Activated CD4-positive, alpha-beta T cell treated with anti-CD3 and anti-CD28 coated beads for 36 hours (primary cell): ENCODE measurements at regions not wholly inside any gene's neighbourhood (a gene's known extent, or its start where the extent isn't known, plus 50 kb on each side); places are given as distances from the start of the nearest gene placed in this dataset.

ENCODE experiments used
- ATAC-seq: fragments of 200-7000 bp; cut with Tn5 transposase; one replicate; pipeline ENCODE4 v1.10.0; 2021; ENCODE audit warnings: mild to moderate bottlenecking, moderate library complexity
- CTCF ChIA-PET: fragments of 350-600 bp; sonication (Branson Sonifier 250); formaldehyde crosslinking; loops from one replicate; lab custom pipeline; 2021; ENCODE audit warnings: antibody characterized with exemption; lab: Charles Lee
- POLR2A ChIA-PET: fragments of 350-600 bp; sonication (Branson Sonifier 250); formaldehyde crosslinking; loops from one replicate; lab custom pipeline; 2021; ENCODE audit warnings: antibody characterized with exemption, inconsistent platforms; lab: Charles Lee
- DNase-seq: peaks from one replicate; pipeline ENCODE4 v3.0.0-alpha.2; 2020
- H3K27ac Mint-ChIP-seq: one replicate; pipeline ENCODE4 v1.8.0; 2021; ENCODE audit warnings: mixed read lengths
- H3K27me3 Mint-ChIP-seq: one replicate; pipeline ENCODE4 v1.8.0; 2021; ENCODE audit warnings: mixed read lengths
- H3K36me3 Mint-ChIP-seq: one replicate; pipeline ENCODE4 v1.8.0; 2021; ENCODE audit warnings: low read depth, mixed read lengths
- H3K4me1 Mint-ChIP-seq: one replicate; pipeline ENCODE4 v1.8.0; 2021; ENCODE audit warnings: mixed read lengths
- H3K4me3 Mint-ChIP-seq: one replicate; pipeline ENCODE4 v1.8.0; 2021; ENCODE audit warnings: mild to moderate bottlenecking, moderate library complexity, mixed read lengths
- H3K9me3 Mint-ChIP-seq: one replicate; pipeline ENCODE4 v1.8.0; 2021; ENCODE audit warnings: low read depth, mixed read lengths
- intact Hi-C, 2 experiments: fragments of 100-400 bp; cut with DNase I in 1 of 2; cut with micrococcal nuclease in 1 of 2; formaldehyde crosslinking; loops; one replicate each; pipeline versions ENCODE4 v1.14.2 to v1.15.1; 2022 to 2024; cut with DNase I, micrococcal nuclease

DNA sequence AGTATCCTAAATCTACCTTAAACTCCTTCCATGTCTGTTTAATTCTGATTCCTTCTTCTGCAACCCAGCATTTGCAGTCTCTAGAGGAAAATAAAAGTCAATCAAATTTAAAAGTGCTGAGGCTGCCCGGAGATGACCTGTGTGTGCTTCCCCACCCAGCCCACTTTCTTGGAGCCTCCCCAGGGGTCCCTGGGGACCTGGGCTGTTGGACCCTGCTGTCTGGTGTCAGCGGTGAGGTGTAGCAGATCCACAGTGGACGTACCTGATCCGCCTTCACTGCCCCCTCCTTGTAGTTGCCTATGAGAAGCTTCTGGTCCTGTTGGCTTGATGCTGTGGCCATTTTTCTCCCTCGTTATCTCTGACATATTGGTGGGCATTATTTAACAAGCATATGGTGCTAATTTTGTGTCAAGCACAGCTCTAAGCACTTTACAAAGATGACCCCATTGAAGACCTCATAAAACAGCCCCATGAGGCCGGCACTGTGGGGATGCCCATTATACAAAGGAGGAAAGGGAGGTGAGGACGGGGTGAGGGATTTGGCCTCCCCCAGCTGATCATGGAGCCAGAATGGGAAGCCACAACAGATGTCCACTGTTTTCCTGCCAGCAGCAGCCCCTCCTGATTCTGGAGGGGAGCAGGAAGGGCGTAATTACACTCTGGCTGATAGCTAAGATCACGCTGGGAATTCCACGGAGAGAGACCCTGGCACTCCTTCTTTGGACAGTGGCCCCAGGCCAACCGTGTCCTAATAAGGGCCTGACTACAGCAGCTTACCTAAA lies 628.2 kb downstream of the CDH26 start:
- H3K9me3 Mint-ChIP-seq: no peaks in the 10 kb centered on the region

DNA sequence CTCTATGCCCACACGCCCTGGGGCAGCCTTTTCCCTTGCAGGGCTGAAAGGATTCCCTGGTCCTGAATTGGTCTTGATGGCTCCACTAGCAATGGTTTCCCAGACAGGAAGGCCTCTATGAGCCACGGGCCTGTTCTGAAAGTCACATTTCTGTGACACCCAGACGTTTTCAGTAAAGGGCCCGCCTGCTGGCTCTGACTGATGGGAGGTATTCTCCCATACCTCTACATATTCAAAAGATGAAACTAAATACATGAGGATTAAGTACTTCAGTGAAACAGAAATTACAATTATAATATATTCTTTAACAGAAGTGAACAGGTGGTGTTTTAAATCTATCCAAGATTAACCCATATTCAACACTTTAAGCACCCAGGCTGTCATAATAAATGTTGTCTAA lies 629.8 kb downstream of the CDH26 start:
- intact Hi-C loops: no loop called here
- Mint-ChIP-seq H3K9me3 (no peaks in the 10 kb centered on the region), H3K27ac (no peak overlapping the region), H3K36me3 (no peaks in the 10 kb centered on the region), H3K4me1 (no peaks in the 10 kb centered on the region), H3K4me3 (no peak overlapping the region), H3K27me3 (peaks cover 9% of the 10 kb centered on the region)
- CTCF ChIA-PET: no interaction called here
- DNase-seq: no peak
- ATAC-seq: no peak
- POLR2A ChIA-PET: no interaction called here

More for the DNA sequence above, 628.2 kb downstream of the CDH26 start:
- DNase-seq: no peak
- intact Hi-C loops: no loop called here
- ChIA-PET CTCF (interaction anchor here (0.7 kb wide), 1 partner anchor 376 kb away, joined by 3 read pairs; no protein-coding TSS in a partner anchor), POLR2A (no interaction called here)
- Mint-ChIP-seq H3K36me3 (no peaks in the 10 kb centered on the region), H3K4me1 (no peaks in the 10 kb centered on the region), H3K4me3 (no peak overlapping the region), H3K27ac (no peak overlapping the region), H3K27me3 (peaks cover 6% of the 10 kb centered on the region)
- ATAC-seq: no peak

DNA sequence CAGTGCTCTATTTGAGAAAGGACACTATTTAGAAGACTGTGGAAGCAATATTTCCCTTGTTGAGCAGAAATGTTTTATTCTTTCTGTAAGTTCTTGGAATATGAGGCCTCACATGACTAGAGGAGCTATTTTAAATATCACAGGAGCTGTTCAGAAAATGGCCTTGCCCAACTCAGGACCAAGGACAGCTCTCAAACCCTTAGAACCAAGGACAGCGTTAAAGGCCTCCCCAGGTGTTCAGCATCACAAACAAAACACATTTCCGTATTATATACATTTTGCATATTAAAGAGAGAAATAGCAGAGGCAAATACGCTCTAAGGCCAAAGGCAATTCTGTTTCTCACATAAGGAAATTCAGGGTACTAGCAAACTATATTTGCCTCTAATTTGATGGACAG lies 631.4 kb downstream of the CDH26 start:
- Mint-ChIP-seq H3K4me3 (no peak overlapping the region), H3K27ac (no peak overlapping the region), H3K36me3 (no peaks in the 10 kb centered on the region), H3K9me3 (no peaks in the 10 kb centered on the region), H3K4me1 (no peaks in the 10 kb centered on the region), H3K27me3 (peaks cover 6% of the 10 kb centered on the region)
- CTCF ChIA-PET: no interaction called here
- intact Hi-C loops: no loop called here
- POLR2A ChIA-PET: no interaction called here
- no peak for DNase-seq
- ATAC-seq: no peak

DNA sequence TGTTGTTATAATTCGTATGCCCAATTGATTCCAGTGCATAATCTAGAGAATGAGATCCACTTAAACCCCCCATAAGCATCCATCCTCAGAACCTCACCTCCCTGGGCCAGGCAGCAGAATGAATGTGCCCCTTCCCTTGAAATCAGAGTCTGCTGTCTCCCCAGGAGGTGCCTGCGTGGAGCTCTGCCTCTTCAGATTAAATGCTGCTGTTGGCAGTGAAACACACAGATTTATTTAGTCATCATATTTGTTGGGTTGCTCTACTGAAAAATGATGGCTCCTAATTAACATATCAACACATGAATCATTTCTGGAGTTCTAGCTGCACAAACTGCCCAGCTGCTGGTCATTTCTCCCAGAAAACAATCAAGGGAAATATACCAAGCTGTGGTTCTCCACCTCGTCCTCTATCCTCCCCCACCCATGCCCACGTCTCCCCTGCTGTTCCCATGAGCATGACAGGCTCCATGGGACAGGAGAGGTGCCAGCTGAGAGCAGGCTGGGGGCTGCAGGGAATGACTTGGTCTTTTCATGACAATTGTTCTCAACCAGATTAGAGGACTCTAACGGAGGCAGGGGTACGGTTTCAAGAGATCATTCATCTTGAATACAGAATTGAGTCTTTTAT lies 633.1 kb downstream of the CDH26 start:
- intact Hi-C loops: no loop called here
- no peak overlapping the region for H3K27ac Mint-ChIP-seq
- ATAC-seq: no peak
- no peaks in the 10 kb centered on the region for H3K36me3 Mint-ChIP-seq
- no peak overlapping the region for H3K4me3 Mint-ChIP-seq
- CTCF ChIA-PET: no interaction called here
- DNase-seq: no peak
- peaks cover 4% of the 10 kb centered on the region for H3K27me3 Mint-ChIP-seq
- POLR2A ChIA-PET: no interaction called here
- H3K9me3 Mint-ChIP-seq: no peaks in the 10 kb centered on the region
- no peaks in the 10 kb centered on the region for H3K4me1 Mint-ChIP-seq

DNA sequence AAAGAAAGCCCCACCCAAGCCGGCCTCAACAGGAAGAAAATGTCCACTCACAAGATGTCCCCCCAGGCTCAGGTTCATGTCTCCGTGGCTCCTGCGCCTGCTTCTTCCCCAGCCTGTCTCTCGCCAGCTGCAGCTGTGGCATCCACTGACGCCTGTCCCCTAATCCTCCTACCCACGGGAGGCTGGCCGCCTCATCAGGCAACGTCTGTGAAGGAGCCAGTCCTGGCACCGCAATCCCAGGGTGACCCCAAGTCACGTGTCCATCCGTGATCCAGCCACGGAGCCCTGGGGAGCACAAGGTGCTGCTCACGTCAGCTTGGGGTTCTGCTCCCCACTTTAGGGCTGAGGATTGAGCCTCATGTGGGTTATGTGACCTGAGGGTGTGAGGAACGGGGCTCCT lies 640.3 kb downstream of the CDH26 start:
- CTCF ChIA-PET: no interaction called here
- no peak overlapping the region for H3K4me3 Mint-ChIP-seq

DNA sequence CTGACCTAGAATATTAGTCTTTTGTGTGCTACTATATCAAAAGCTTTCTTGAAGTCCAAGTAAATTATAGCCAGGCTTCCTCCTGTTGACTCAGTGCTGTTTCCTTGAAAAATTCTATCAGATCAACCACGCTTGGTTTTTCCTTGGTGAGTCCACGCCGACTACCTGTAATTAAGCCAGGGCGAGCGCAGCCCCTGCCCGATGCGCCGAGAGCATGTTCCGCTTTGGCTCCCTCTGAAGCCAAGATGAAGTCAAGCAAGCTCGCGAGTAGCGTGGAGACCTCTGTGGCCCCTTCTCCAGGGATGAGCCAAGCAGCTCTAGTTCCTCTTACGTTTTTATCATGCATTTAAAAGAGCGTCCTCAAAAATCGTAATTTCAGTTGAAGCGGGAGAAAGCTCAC lies 641.2 kb downstream of the CDH26 start:
- no peaks in the 10 kb centered on the region for H3K27me3 Mint-ChIP-seq
- ATAC-seq (no peak), DNase-seq (no peak)
- peaks cover 2% of the 10 kb centered on the region for H3K9me3 Mint-ChIP-seq
- H3K4me3 Mint-ChIP-seq: no peak overlapping the region
- intact Hi-C loops: no loop called here
- no peak overlapping the region for H3K27ac Mint-ChIP-seq
- ChIA-PET CTCF (no interaction called here), POLR2A (no interaction called here)
- H3K36me3 Mint-ChIP-seq: no peaks in the 10 kb centered on the region
- no peaks in the 10 kb centered on the region for H3K4me1 Mint-ChIP-seq

More for the DNA sequence above, 640.3 kb downstream of the CDH26 start:
- ATAC-seq: no peak
- no peak for DNase-seq
- no peaks in the 10 kb centered on the region for H3K4me1 Mint-ChIP-seq
- POLR2A ChIA-PET: no interaction called here
- peaks cover 2% of the 10 kb centered on the region for H3K9me3 Mint-ChIP-seq
- H3K36me3 Mint-ChIP-seq: no peaks in the 10 kb centered on the region
- intact Hi-C loops: no loop called here
- no peaks in the 10 kb centered on the region for H3K27me3 Mint-ChIP-seq
- no peak overlapping the region for H3K27ac Mint-ChIP-seq

DNA sequence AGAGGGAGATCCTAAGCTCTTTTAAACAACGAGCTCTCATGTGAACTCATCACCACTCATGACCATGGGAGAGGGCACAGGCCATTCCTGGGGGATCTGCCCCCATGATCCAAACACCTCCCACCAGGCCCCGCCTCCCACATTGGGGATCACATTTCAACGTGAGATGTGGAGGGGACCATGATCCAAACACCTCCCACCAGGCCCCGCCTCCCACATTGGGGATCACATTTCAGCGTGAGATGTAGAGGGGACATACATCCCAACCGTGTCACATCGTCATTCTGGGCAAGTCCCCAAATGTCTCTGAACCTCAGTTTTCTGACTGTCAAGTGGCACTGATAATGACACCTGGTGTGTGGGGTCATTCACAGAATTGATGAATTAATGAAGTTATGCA lies 641.8 kb downstream of the CDH26 start:
- no peaks in the 10 kb centered on the region for H3K4me1 Mint-ChIP-seq
- no peaks in the 10 kb centered on the region for H3K27me3 Mint-ChIP-seq
- ChIA-PET CTCF (no interaction called here), POLR2A (no interaction called here)
- H3K9me3 Mint-ChIP-seq: peaks cover 2% of the 10 kb centered on the region
- ATAC-seq: no peak
- intact Hi-C loops: no loop called here
- H3K36me3 Mint-ChIP-seq: no peaks in the 10 kb centered on the region
- H3K27ac Mint-ChIP-seq: no peak overlapping the region
- DNase-seq: no peak
- no peak overlapping the region for H3K4me3 Mint-ChIP-seq

DNA sequence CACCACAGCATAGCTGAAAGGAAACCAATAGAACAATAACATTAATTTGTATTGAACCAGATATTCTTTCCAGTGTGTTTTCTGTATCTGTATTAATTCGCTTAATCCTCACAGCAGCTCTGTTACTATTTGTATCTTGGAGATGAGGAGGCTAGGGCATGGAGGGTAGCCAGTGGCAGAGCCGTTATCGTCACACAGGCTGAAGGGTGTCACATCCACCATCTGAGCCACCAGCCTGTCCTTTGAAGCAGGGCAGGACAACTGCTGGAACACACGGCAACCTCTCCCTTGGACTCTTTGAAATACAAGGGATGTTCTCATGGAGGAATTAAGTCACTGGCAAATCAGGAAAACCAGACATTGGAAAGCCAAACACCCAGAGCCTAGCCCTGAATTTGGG lies 628.0 kb upstream of the CDH4 start:
- Mint-ChIP-seq H3K4me3 (no peak overlapping the region), H3K9me3 (no peaks in the 10 kb centered on the region), H3K4me1 (no peaks in the 10 kb centered on the region), H3K27me3 (peaks cover 9% of the 10 kb centered on the region), H3K27ac (no peak overlapping the region), H3K36me3 (no peaks in the 10 kb centered on the region)
- no peak for ATAC-seq
- no peak for DNase-seq
- ChIA-PET POLR2A (no interaction called here), CTCF (no interaction called here)
- intact Hi-C loops: no loop called here

DNA sequence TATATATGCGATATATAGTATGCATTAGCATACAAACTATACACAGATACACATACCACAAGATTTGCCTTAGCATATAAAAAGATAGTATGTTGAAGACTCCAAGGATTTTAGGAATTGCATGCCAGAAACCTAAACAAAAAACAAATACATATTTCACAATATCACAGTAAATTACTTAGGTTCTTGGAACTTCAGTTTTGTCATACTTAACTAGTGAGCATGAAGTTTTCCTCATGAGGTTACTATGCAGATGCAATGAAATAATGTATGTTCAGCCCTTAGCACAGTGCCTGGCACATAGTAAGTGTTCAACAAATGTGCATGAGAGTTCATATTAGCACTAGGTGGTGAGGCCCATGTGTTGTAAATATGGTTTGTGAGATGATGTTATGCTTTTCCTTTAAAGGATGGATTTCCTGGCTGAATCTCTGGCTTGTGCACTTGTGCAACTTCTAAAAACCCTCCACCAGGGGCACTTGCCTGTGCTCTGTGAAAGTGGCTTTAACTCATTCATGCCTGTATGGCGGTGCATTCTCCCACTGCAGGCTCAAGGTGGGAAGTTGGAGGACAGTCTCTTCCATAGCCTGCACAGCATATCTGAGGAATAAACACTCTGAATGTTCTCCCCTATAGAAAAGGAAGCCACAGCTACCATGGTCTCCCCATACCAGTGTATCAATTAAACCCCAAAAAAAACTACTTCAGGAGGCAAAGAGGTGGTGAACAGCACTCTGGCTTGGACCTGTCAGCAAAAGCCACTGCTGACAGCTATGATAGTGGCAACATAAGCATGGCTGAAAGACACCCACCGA lies 624.1 kb upstream of the CDH4 start:
- ChIA-PET CTCF (no interaction called here), POLR2A (no interaction called here)
- Mint-ChIP-seq H3K4me3 (no peak overlapping the region), H3K27me3 (no peaks in the 10 kb centered on the region), H3K27ac (no peak overlapping the region), H3K36me3 (no peaks in the 10 kb centered on the region), H3K9me3 (no peaks in the 10 kb centered on the region), H3K4me1 (no peaks in the 10 kb centered on the region)
- no peak for DNase-seq
- ATAC-seq: no peak
- intact Hi-C loops: no loop called here

DNA sequence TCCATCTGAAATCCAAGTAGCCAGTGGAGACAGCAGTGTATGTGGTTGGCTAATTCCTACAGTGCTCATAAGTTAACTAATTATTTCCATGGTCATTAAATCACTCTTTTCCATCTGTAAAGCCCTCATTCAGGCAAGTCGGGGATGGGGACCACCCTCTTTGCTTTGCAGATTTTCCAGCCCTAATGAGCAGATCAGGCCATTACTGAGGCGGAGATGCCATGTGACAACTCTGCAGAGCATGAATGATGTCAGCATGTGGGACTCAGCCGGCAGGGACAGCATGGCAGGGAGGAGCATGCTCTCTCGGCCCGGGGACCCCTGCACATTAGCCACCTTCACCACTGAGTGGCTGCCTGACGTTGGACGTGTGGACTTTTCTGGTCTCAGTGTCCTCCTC lies 623.3 kb upstream of the CDH4 start:
- H3K4me3 Mint-ChIP-seq: no peak overlapping the region
- intact Hi-C loops: no loop called here
- DNase-seq: no peak
- no peak for ATAC-seq
- ChIA-PET POLR2A (no interaction called here), CTCF (no interaction called here)
- H3K4me1 Mint-ChIP-seq: no peaks in the 10 kb centered on the region
- no peaks in the 10 kb centered on the region for H3K36me3 Mint-ChIP-seq
- H3K9me3 Mint-ChIP-seq: no peaks in the 10 kb centered on the region
- H3K27ac Mint-ChIP-seq: no peak overlapping the region
- no peaks in the 10 kb centered on the region for H3K27me3 Mint-ChIP-seq

DNA sequence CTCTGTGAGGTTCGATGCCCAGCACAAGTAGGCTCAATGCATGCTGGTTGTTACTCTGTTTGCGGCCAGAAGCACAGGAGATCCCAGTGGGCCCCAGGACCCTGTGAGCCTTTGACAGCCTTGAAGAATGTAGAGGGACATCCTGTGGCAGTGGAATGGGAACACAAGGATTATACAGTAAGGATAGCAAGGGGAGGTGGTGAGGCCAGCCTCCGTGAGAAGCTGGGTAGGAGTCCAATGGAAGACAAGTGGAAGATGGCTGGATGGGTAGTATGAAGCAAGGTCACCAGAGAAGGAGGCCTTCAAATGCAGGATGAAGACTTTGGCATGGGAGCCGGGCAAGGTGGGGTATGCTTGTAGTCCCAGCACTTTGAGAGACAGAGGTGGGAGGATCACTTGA lies 622.9 kb upstream of the CDH4 start:
- DNase-seq: no peak
- no peak overlapping the region for H3K27ac Mint-ChIP-seq
- intact Hi-C loops: no loop called here
- no peak for ATAC-seq
- no peaks in the 10 kb centered on the region for H3K4me1 Mint-ChIP-seq
- H3K27me3 Mint-ChIP-seq: no peaks in the 10 kb centered on the region
- ChIA-PET POLR2A (no interaction called here), CTCF (no interaction called here)
- no peaks in the 10 kb centered on the region for H3K9me3 Mint-ChIP-seq
- no peaks in the 10 kb centered on the region for H3K36me3 Mint-ChIP-seq
- H3K4me3 Mint-ChIP-seq: no peak overlapping the region

DNA sequence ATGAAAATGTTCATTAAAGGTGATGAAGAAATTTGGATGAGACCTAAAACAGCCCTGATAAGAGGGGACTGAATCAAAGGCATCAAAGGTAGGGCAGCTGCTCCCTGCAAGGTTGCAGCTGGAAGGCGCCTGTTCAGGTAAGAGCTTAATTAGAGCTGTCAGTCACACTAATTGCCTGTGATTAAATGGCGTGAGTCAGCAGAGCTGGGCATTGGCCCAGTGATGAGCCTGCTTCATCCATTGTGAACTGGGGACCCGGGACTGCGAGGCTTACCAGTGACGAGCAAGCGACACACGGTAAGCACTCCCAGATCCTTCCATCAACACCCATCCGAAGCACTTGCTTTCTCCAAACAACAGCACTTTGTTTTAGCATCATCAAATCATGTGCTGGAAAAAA lies 621.5 kb upstream of the CDH4 start:
- intact Hi-C loops: no loop called here
- Mint-ChIP-seq H3K36me3 (no peaks in the 10 kb centered on the region), H3K27ac (no peak overlapping the region), H3K27me3 (no peaks in the 10 kb centered on the region), H3K4me3 (no peak overlapping the region), H3K9me3 (no peaks in the 10 kb centered on the region), H3K4me1 (no peaks in the 10 kb centered on the region)
- no peak for ATAC-seq
- DNase-seq: no peak
- ChIA-PET CTCF (no interaction called here), POLR2A (no interaction called here)
